ENCODE measurements at regions not wholly inside any gene's neighbourhood (a gene's known extent, or its start where the extent isn't known, plus 50 kb on each side); places are given as distances from the start of the nearest gene placed in this dataset.

DNA sequence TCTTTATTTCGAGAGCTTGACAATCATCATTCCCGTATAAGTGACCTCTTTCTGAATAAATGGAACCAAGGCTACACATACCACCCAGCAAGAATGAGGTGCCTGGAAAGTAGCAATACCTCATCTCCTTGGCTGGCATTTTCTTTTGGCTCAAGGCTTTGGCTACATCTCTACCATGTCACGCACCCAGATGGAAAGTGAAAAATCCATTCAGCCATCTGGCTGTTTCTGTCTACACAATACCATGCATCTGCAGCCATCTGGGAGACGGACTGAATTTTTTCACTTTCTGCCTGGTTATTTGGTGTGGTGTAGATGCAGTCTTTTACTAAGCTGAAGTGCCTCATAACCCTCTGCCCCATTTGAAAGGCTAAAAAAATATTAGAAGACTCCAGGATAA, 566.9 kb downstream of the BCL11A start:
- Histone ChIP-seq H3K18ac (ENCODE audit: extremely low read depth, low read length) (no peak overlapping the region), H2BK20ac (ENCODE audit: low read length) (no peak overlapping the region), H4K20me1 (replicated peaks in 1 of 2; ENCODE audit: control insufficient read depth in 1 of 2, insufficient read depth in 2 of 2, low read length in 2 of 2) (no peaks in the 10 kb centered on the region), H2AFZ (ENCODE audit: low read length) (no peak overlapping the region), H3K79me2 (ENCODE audit: control insufficient read depth in 1 of 2, insufficient read depth in 2 of 2, low read length in 2 of 2) (no peaks in the 10 kb centered on the region), H3K9ac (replicated peaks in 1 of 4; ENCODE audit: extremely low read depth in 1 of 4, low read depth in 3 of 4, low read length in 3 of 4) (no peak overlapping the region), H3K23ac (ENCODE audit: insufficient read length) (no peak overlapping the region), H3K4me2 (ENCODE audit: insufficient read depth in 1 of 2, low read depth in 2 of 2, low read length in 2 of 2) (no peak overlapping the region), H4K91ac (replicated peaks; ENCODE audit: insufficient read length, low read length) (no peak overlapping the region), H4K8ac (ENCODE audit: extremely low read depth, insufficient read depth, low read length) (no peak overlapping the region), H3K27ac (ENCODE audit: low read depth, low read length) (no peak overlapping the region), H2BK5ac (ENCODE audit: low read depth, low read length) (no peak overlapping the region), H2AK5ac (ENCODE audit: low read depth, low read length) (no peak overlapping the region), H4K5ac (ENCODE audit: insufficient read length, low read depth, low read length) (no peak overlapping the region), H3K36me3 (ENCODE audit: control insufficient read depth in 2 of 4, insufficient read depth in 4 of 4, low read length in 3 of 4) (no peaks in the 10 kb centered on the region), H2BK12ac (ENCODE audit: low read depth, low read length) (no peak overlapping the region), H3K56ac (replicated peaks; ENCODE audit: insufficient read length, low read depth, low read length) (no peak overlapping the region), H3K14ac (ENCODE audit: insufficient read length) (no peak overlapping the region), H2BK120ac (replicated peaks; ENCODE audit: low read depth, low read length) (no peak overlapping the region), H3K9me3 (ENCODE audit: insufficient read depth in 2 of 2, low read depth in 1 of 2, low read length in 1 of 2) (no peaks in the 10 kb centered on the region), H2BK15ac (ENCODE audit: low read length) (no peak overlapping the region), H3K4me3 (ENCODE audit: extremely low read depth in 1 of 4, insufficient read depth in 2 of 4, low read depth in 3 of 4, low read length in 4 of 4) (no peak overlapping the region), H3K79me1 (ENCODE audit: low read depth, low read length) (no peaks in the 10 kb centered on the region), H3K23me2 (ENCODE audit: low read depth, low read length) (no peaks in the 10 kb centered on the region; the same call in 1 of the 2 replicates), H3K4ac (replicated peaks; ENCODE audit: insufficient read length, low read depth, low read length) (no peak overlapping the region), H3K4me1 (replicated peaks in 1 of 4; ENCODE audit: control insufficient read depth in 3 of 4, insufficient read depth in 4 of 4, low read length in 3 of 4) (peaks cover 0 to 3% (median 0%) of the 10 kb centered on the region in 4 experiments; a peak in 1 of 7 replicates), H3K27me3 (replicated peaks in 1 of 4; ENCODE audit: control insufficient read depth in 3 of 4, extremely low read depth in 1 of 4, insufficient read depth in 3 of 4, low read length in 3 of 4) (no peaks in the 10 kb centered on the region)
- no peak for DNase-seq (ENCODE audit: low read depth in 1 of 2, low spot score in 2 of 2)
- ChIA-PET POLR2A (ENCODE audit: partially characterized antibody) (no interaction called here), CTCF (ENCODE audit: partially characterized antibody) (interaction anchor here (0.8 kb wide), 1 partner anchor 16 kb away, joined by 3 read pairs; no protein-coding TSS in a partner anchor)
- WGBS, 2 experiments (ENCODE audit: extremely low coverage in 1 of 2, insufficient coverage in 1 of 2, insufficient read length in 1 of 2, insufficient replicate concordance in 2 of 2, low coverage in 1 of 2, low lambda C conversion rate in 2 of 2, missing lambda C conversion rate in 1 of 2): 91% methylated on average over 4 of the region's 4 CpGs; no CpG with 5 or more reads in 1 of the 2 experiments
- FAIRE-seq: no peak
- no peak for TF ChIP-seq FOSL1 (IDR thresholded peaks at IDR 0.05; ENCODE audit: insufficient read depth, low read depth, low read length)
- no peak for TF ChIP-seq TCF12 (IDR thresholded peaks at IDR 0.05; ENCODE audit: low read depth, low read length)
- no peak for TF ChIP-seq SIX5 (IDR thresholded peaks at IDR 0.05; ENCODE audit: low read depth, low read length)
- no peak for TF ChIP-seq KDM4A (IDR thresholded peaks at IDR 0.05; ENCODE audit: low read depth, low read length, severe bottlenecking)
